Fibroblast of gingiva (primary cell): ENCODE measurements at regions not wholly inside any gene's neighbourhood (a gene's known extent, or its start where the extent isn't known, plus 50 kb on each side); places are given as distances from the start of the nearest gene placed in this dataset.

ENCODE experiments used
- DNase-seq: peaks from one replicate; pipeline ENCODE4 v3.0.0-alpha.2; 2011; ENCODE audit warnings: low read depth

DNA sequence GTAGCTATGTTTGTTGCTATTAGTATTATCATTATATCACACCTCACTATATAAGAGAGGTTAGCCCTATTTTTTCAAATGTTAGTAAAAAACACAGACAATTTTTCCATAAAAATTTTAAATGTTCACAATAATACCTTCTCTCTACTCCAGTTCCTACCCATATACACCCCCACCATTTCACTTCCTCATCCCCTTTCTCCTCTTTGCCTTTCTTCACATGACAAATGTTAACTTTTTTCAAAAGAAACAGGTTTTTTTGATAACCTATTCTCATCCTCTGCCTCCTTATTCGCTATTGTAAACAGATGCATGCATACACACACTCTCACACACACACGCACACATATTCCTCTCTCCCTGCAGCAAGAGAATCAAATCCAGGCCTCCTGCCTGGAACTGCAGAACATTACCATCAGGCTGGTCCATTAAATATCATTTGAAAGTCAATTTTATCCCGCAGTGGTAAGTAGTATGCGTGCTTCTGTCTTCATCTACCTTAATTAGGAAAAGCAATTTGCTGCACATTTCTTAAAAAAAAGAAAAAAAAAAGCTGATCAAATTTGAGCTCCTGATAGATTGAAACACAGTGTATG, 55.5 kb downstream of the MID1IP1 start:
- no peak for DNase-seq

DNA sequence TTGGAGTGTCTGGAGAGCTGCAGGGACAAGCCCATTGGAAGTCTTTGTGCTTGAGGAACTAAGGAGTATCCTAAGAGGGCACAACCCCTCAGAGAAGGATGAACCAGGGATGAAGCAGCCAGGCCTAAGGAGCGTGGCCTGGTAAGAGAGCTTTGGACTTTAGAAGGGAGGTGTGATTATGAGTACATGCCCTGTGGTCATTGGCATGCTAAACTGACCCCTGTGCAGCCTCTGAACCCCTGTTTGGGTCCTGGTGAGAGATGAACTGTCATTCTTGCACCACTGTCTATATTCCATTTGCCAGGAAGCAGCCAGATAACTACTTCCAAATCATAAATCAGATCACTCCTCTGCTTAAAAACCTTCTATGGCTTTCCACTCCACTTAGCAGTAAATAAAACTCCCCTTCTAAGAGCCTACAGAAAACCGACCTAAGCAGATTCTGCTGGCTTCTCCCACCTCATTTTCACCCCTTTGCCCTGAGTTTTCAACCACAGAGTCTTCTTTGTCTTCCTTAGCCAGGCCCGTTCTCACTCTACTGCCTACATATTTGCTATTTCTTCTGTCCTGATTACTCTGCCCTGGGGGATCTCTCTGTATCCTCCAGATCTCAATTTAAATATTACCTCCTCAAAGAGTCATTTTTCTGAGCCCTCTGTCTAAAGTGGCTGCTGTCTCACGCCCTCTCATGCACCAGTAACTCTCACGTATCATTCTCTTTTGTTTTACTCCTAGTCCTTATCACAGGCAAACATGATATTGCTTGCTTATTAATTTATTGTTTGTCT, 56.7 kb downstream of the MID1IP1 start:
- no peak for DNase-seq

DNA sequence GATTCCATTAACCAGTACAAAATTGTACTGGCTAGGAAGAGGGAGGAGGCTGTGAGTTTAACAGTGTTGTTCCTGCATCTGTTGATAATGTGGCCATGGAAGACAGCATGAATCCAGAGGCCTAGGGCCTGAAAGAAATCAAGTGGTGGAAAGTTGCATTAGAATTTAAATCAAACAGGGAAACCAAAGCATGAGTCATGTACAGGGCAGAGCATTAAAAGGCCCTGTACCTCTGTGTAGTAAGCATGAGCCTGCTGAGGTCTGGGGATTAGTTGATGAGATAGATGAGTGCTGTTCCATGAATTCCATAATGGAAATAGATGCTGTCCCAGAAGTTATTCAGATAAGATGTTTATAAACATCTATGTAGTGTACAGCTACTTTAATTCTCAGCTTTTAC, 58.3 kb downstream of the MID1IP1 start:
- peak; percentile 1 for DNase-seq

DNA sequence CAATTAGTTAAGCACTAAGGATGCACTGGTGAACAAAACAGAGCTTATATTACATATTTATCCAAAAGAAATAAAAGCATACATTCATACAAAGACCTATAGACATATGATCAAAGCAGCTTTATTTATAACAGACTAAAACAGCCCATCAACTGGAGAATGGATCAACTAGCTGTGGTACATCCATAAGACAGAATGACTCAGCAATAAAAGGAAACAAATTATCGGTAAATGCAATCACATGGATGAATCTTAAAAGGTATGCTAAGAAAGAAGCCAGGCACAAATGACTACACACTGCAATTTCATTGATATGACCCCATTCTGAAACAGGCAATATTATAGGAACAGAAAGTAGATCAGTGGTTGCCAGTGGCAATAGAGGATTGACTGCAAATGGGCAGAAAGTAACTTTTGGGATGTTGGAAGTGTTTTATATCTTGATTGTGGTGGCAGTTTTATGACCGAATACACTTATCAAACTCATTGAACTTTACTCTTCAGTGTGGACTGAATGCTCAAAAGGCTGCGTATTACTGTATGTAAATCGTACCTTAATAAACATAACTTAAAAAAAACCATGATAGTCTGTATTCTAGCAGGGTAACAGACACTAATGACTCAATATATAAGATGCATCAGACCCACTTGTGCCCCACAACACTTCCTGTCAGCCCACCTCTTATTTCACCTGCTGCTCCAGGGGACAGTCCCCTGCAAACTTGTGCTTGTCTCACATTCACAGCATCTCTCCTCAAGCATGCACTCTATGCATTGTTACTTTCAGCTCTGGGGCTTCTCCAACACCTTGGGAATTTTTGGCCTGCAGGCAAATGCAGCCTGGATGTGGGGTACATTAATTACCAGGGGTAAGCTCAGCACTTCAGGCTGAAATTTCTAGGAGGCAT, 59.1 kb downstream of the MID1IP1 start:
- DNase-seq: no peak

DNA sequence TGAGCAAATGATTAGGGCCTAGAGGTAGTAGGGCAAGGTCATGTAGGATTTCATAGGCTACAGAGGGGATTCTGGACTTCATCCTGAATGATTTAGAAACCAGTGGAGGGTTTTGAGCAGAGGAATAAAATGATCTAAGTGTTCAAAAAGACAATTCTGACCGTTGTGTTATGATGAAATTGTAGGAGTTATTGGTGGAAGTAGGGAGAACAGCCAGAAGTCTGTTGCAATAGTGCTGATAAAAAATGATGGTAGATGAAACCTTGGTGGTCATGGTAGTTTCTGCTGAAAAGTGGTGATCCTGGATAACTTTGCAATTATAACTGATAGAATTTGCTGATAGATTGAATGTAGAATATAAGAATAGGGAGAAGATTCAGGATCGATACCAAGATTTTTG, 60.2 kb downstream of the MID1IP1 start:
- peak; percentile 1 for DNase-seq

DNA sequence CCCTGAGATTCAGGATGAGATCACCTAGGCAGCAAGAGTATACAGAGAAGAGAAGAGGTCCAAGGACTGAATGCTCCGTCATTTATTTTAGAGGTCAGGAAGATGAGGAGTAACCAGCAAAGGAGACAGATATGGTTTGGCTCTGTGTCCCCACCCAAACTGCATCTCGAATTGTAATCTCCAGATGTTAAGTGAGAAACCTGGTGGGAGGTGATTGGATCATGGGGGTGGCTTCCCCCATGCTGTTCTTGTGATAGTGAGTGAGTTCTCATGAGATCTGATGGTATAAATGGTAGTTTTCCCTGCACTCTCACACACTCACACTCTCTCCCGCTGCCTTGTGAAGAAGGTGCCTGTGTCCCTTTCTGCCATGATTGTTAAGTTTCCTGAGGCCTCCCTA, 60.8 kb downstream of the MID1IP1 start:
- no peak for DNase-seq

DNA sequence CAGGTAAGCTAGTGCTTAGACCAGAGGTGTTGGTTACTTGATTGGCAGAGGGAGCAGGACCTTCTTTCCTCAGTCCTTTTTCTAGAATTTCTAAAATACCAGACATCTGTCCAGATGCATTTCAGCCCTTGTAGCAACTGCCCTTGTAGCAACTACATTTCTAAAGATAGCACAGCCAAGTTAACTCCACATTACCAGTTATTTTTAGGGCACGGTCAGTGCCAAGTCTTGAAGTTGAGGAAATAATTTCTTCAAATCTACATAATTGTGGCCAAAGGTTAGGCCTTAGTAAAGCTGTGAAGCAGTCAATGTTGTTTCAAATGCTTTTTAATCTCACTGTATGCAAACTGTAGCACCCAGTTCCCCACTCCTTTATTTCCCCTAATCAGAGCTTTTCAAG, 62.9 kb downstream of the MID1IP1 start:
- DNase-seq: peak; percentile 57

DNA sequence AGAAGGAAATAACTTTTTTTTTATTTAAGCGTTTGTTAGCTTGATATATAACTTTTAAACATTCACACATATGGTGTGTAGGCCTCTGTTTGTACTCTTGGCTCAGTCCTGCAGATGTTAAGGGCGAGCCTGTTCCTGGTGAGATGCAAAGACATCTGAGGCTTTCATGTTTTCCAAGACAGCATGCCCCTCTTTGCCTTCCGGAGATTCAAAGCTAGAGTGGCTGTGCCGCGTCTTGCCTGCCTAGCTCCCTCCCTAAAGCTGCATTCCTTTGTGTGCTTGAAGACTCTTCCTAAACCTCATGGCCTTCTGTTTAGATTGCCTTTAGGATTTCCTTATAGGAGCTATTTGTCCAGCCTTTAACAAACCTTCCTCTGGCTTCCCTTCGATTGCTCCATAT, 67.1 kb downstream of the MID1IP1 start:
- no peak for DNase-seq

DNA sequence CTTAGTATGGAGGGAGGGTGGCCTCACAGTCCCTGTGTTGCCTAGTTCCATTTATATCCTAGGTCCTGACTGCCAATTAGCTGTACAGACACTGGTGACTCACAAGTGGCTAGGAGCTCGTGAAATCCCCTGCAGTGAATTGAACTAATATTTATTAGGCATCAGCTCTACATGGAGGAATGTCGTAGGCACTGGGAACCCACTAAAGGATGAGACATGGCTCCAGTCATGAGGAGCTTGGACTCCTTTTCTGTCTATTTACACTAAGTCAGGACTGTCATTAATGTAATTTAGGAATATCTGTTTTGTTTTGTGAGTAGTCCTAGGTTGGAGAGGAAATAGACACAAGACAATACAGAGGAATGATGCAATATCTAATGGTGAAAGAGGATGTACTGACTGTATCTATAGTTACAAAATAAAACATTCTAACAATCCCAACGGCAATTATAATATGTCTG, 67.7 kb downstream of the MID1IP1 start:
- DNase-seq: peak; percentile 60

DNA sequence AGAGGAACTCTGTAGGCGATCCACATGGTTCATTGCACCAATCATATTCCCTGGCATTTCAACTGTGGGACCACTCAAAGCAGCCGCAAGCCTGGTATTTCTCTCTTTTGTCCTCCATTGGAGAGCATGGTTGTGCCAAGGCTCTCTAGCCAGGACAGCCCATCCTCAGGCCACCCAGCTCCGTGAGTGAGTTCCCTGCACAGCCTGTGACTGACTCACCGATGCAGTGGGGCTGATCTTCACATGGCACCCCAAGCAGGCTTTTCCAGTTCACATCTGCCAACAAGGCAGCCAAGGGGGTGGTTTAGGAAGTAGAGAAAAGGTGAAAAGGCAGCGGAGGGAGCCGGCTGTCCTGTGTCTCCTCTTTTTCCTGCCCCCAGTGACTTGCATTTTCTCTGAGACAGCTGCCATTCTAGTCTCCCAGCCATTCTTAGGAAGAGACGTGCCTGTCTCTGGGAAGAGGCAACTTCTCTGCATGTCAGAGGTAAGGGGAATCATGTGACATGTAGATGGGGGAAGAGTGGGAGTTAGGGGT, 69.2 kb downstream of the MID1IP1 start:
- DNase-seq: no peak

DNA sequence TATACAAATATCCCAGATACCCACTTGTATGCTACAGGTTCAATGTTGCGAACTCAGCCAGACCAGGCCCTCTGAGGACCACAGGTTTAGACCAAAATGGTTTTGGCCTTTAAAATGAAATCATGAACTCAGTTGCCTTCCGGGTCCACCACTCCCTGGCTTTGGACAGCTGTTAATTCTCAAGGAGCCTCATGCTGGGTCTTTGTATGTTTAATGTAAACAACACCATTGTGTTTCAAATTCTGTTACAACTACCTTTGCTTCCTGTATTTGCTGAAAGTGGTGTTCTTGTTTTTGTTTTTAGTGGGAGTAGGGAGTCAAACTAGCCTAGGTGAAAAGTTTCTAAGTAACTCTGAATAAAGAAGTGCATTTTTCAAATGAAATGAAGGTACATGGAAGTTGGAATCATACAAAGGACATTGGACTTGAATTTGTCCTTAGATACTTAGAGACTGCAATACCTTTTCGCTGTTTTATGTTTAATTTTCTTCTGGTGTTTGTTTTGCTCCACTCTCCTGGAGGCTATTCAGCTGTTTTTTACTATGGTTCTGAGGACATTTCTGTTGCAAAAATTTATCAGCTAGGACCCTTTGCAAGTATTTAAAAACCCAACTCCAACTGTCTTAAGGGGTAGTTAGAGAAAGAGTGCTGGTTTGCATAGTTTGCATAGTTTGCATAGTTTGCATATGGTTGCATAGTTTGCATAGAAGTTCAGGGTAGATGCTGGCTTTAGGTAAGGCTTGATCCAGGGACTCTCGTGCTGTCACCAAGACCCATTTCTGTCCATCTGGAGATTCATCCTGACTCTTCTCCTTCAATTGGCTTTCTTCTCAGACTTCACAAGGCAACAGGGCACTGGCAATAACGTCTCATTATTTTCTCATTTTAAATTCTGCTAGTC, 70.1 kb downstream of the MID1IP1 start:
- no peak for DNase-seq

DNA sequence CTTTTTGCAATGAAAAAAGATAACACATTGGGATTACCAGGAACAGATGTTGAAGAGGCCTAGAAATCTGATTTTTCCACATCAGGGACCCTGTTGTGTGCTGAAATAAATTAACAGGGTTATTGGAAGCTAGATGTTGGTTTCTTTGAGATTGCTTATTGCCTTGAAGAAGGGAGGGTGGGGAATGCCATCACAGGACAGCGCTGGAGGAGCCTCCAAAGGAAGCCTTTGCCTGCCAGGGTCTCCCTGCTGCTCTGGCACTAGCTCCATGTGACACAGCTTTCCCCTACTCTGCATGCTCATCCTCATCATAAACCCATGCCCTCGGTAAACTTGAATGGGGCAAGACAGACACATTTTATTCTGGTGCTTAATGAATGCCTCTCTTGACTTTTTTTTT, 76.1 kb downstream of the MID1IP1 start:
- DNase-seq: no peak

DNA sequence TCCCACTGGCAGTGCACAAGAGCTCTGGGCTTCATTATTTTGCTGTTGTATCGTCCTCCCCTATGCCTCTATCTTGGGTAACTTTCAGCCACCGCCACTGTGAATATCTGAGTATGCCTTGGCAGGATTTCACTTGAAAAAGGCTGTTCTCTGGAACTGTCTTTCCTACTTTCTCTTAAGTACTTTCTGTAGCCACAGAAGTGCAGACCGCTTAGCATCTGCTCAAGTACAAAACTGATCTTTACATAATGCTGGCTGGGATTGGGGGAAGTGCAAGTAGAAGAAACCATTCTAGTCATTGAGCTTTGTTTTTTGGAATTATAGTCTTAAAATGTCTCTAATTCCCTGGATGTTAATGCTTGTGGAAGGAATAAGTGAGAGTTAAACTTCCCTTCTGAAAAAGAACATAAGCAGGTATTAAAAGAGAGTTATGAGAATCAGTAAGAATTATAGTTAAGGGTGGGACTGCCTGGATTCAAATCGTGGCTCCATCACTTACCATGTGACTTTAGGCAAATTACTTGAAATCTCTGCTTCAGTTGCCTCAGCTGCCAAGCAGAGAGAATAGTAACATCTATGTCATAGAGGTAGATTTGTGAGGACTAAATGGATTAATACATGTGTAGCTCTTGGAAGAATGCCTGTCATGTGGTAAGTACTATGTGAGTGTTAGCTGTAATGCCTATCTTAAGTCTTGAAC, 77.5 kb downstream of the MID1IP1 start:
- DNase-seq: no peak

DNA sequence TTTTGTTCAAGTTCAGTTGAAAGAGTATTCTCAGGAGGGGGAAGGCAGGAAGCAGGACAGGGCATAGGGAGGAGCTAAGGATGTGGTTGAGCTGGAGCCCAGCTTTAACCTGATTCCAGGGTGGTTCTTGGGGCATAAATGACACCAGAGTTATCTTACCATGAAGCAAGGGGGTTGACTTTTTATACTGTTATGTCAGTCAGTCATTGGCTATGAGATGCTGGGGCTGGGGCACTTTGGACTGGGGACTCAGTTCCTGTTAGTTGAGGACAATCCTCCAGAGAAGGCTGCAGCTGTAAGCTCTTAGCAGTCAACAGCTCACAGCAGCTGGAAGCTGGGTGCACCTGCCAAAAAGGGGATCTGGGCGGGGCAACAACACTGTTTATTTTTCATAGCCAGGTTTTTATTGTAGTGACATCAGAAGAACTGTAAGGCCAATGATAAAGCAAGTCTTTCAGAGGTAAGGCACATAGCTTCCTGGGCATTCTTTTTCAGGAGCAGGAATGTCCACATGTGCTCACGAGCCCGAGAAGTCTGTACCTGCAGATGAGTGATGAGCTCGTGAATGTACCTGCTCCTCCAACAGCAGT, 78.5 kb downstream of the MID1IP1 start:
- DNase-seq: no peak

DNA sequence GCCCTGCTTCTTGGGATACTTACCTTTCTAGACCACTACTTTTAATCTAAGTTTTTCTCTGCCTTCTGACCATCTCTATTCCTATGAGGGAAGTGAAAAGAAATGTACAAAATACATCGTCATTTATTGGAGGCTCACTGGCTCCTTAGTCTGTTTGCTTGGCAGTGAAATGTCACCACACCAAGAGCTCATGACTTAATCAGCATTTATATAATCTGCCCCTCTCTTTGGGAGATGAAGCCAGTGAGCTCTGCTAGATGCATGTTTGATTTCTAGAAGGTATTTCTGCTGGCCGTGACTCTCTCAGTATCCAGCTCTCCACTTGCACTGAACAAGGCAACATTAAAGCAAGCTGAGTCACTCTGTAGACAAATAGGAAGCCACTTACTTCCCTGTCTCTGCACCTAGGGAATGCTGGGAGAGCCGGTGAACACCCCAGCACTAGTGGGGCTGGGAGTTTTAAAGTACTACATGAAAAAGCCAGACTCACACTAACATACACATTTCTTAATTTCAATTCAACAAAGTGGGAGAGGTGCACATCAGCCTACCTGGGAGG, 79.1 kb downstream of the MID1IP1 start:
- no peak for DNase-seq

DNA sequence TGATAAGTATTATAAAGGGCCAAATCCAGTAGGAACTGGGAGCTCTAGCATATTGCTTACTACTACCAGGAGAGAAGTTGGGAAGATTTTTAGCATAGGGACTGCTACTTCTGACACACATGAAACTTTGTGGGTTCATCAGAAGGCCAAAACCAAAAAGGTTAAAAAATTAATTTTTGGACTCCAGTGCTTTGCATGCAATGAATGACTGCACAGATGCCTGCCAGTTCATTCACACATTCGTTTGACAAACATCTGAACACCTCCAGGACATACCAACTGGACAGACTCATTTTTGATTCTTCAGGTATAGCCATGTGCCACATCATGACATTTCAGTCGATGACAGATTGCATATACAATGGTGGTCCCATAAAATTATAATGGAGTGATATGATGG, 79.8 kb downstream of the MID1IP1 start:
- DNase-seq: no peak

DNA sequence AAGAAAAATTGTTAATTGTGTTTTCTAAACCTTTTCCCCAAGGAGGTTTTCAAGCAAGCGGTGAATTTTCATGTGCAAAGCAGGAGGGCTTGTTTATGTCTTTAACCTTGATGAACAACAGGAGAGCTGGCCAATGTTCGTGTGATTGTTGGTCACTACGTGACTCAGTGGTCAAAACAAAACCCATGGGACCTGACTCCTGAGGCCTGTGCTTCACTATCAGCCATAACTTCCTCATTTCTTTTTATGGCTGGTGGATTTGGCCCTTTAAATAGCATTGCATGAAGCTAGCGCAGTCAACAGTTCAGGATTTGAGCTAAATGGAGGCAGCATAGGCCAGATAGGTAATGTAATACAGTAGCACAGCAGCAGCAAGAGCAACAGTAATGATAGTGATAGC, 80.5 kb downstream of the MID1IP1 start:
- no peak for DNase-seq

DNA sequence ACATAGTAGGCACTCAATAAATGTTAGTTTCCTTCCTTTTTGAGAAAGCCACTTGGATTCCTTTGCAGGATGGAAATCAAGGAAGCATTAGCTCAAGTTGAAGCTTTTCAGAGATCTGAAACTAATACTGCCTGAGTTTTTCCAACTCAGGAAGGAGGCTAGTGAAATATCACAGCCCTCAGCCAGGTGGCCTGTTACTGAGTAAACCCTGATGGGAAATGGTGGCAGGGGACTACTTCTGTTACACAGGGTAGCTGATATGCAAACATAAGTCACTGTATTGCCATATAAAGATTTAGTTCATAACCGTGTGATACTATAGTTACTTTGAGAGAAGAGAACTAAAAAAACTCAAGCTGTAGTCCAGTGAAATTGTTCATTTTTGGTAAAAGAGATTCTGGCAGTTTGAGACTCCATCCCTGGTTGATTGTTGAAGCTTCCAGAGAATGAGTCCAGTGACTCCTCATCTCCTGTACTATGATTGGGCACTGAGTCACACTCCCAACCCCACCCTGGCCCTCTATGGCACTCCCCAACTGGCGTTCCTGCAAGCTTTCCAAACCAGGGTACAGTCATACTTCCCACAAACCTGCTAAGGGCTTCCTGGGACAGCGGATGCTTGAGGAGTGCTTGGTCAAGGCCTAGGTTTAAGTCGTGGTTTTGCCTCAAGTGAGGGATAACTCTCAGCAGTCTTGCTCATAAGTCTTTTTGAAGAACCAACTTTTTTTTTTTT, 81.8 kb downstream of the MID1IP1 start:
- peak; percentile 14 for DNase-seq

DNA sequence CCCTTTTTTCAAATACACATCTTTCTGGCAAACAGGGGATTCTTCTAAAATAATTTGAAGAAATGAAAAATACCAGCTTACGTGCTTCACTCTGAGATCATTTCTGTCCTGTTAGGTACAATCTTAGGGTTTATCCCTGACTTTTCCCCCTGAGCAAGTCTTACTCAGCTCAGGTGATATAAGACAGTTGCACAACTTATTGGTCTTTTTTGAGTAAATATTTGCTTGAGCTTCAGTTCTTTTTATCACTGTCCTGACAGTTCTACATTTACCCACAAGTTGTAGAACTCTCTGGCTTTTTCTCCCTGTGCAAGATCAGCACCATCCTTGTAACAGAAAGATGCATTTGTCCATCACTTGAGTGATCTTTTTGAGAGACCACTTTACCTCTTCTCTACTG, 84.9 kb downstream of the MID1IP1 start:
- no peak for DNase-seq
